ENCODE measurements at regions not wholly inside any gene's neighbourhood (a gene's known extent, or its start where the extent isn't known, plus 50 kb on each side); places are given as distances from the start of the nearest gene placed in this dataset.

DNA sequence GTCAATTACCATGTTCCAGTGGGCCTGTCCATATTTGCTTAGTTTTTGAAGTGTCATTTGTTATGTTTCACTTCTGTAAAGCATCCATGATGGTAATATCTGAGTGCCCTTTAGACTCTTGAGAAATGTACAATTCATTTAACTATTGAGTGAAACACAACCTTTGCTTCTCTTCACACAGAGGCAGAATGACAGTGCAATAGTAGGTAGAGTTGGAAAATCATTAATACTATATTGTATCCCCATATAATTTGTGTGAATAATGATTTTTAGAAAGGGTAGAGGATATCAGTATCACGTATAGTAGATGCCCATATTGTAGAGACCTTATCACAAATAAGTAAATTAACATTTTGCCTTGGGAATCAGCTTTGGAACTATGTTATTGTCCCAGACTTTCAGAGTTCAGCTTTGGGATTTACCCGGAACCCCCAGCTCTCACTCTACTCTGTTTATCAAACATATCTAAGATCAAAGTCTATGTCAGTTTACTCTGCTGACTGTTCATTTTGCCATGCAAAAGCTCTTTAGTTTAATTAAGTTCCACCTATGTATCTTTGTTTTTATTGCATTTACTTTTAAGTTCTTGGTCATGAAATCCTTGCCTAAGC is 172.7 kb upstream of the NOL4 start:
- TF ChIP-seq, protein P1, sequence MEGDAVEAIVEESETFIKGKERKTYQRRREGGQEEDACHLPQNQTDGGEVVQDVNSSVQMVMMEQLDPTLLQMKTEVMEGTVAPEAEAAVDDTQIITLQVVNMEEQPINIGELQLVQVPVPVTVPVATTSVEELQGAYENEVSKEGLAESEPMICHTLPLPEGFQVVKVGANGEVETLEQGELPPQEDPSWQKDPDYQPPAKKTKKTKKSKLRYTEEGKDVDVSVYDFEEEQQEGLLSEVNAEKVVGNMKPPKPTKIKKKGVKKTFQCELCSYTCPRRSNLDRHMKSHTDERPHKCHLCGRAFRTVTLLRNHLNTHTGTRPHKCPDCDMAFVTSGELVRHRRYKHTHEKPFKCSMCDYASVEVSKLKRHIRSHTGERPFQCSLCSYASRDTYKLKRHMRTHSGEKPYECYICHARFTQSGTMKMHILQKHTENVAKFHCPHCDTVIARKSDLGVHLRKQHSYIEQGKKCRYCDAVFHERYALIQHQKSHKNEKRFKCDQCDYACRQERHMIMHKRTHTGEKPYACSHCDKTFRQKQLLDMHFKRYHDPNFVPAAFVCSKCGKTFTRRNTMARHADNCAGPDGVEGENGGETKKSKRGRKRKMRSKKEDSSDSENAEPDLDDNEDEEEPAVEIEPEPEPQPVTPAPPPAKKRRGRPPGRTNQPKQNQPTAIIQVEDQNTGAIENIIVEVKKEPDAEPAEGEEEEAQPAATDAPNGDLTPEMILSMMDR (IDR thresholded peaks at IDR 0.05), result no peak
- TF ChIP-seq POLR2A (IDR thresholded peaks at IDR 0.05; ENCODE audit: low read depth), result no peak

Measured in esophagus muscularis mucosa (tissue), 3 donors.